Gastrocnemius medialis (tissue), 4 donors: ENCODE measurements at regions not wholly inside any gene's neighbourhood (a gene's known extent, or its start where the extent isn't known, plus 50 kb on each side); places are given as distances from the start of the nearest gene placed in this dataset.

Experiments
- ATAC-seq, 2 donors: fragments of 150-250 bp; one replicate each; pipeline ENCODE4 v1.9.1; 2016
- DNase-seq, 2 donors: peaks; one replicate each; pipeline ENCODE4 v3.0.0-alpha.2; 2019
- H3K27ac ChIP-seq, 4 donors: fragments of 200-600 bp; sonication (generic); 1 replicate in 1 of 4; 2 replicates in 3 of 4; pipeline ENCODE4 v1.5.1; 2016 to 2018; ENCODE audit warnings: mild to moderate bottlenecking in 2 of 4, moderate library complexity in 1 of 4
- H3K27me3 ChIP-seq, 3 donors: fragments of 200-600 bp; sonication (generic) in 2 of 3; 1 replicate in 1 of 3; 2 replicates in 2 of 3; pipeline versions ENCODE4 v1.5.1 to v1.6.0; 2016 to 2019; ENCODE audit warnings: mild to moderate bottlenecking in 1 of 3, moderate library complexity in 1 of 3
- H3K36me3 ChIP-seq, 2 donors: fragments of 200-600 bp; sonication (generic) in 1 of 2; one replicate each; pipeline ENCODE4 v1.5.1; 2017 to 2018
- H3K4me1 ChIP-seq, 2 donors: fragments of 200-600 bp; sonication (generic) in 1 of 2; one replicate each; pipeline ENCODE4 v1.5.1; 2016 to 2017; ENCODE audit warnings: mild to moderate bottlenecking in 2 of 2
- H3K4me3 ChIP-seq, 4 donors: fragments of 200-600 bp; sonication (generic) in 3 of 4; 1 replicate in 1 of 4; 2 replicates in 3 of 4; pipeline ENCODE4 v1.5.1; 2016 to 2019; ENCODE audit warnings: mild to moderate bottlenecking in 2 of 4
- H3K9me3 ChIP-seq, 3 donors: fragments of 200-600 bp; sonication (generic) in 2 of 3; 1 replicate in 1 of 3; 2 replicates in 2 of 3; pipeline ENCODE4 v1.5.1; 2016 to 2019
- CTCF ChIP-seq, 5 experiments: fragments of 450-650 bp in 3 of 5; fragments of 200-600 bp in 2 of 5; sonication (generic) in 2 of 5; IDR thresholded peaks in 4 of 5; conservative IDR thresholded peaks in 1 of 5; 1 replicate in 4 of 5; 2 replicates in 1 of 5; pipeline ENCODE4 v1.5.1; 2016 to 2019; ENCODE audit warnings: antibody characterized with exemption in 5 of 5, mild to moderate bottlenecking in 3 of 5, moderate library complexity in 3 of 5
- POLR2A ChIP-seq, 2 donors: fragments of 450-650 bp; IDR thresholded peaks; one replicate each; pipeline ENCODE4 v1.6.1; 2017; ENCODE audit warnings: antibody characterized with exemption in 2 of 2, mild to moderate bottlenecking in 2 of 2, moderate library complexity in 2 of 2
- in situ Hi-C, 4 donors: fragments of 200-750 bp; cut with MboI; loops; one replicate each; pipeline versions ENCODE4 v1.15.0 to v1.8.0; 2017; ENCODE audit warnings: low sequenced_read_pairs in 4 of 4
- intact Hi-C: fragments of 100-400 bp; cut with DNase I; formaldehyde crosslinking; loops from one replicate; pipeline ENCODE4 v1.15.1; 2023; ENCODE audit warnings: low total_unique reads

- Histone ChIP-seq H3K4me3 (peak overlapping the region; percentile 21 to 48 (median 24)), H3K9me3 (no peaks in the 10 kb centered on the region), H3K27ac (peak overlapping the region in 2 of 4 donors; percentile 2 to 22), H3K27me3 (no peaks in the 10 kb centered on the region), H3K36me3 (no peaks in the 10 kb centered on the region), H3K4me1 (peaks cover 15 to 23% of the 10 kb centered on the region in 2 donors)
- ATAC-seq, result peak; percentile 73 to 79
- in situ Hi-C loops (no loop called here), intact Hi-C loops (no loop called here)
- no peak for TF ChIP-seq POLR2A (IDR thresholded peaks at IDR 0.05)
- no peak for TF ChIP-seq CTCF (IDR thresholded peaks at IDR 0.05 in 4 of 5, conservative IDR thresholded peaks at IDR 0.05 in 1 of 5)
- peak in 1 of 2 donors; percentile 21 for DNase-seq
Measured at GRCh38 chr10:30219971-30220751, 128.9 kb downstream of the MTPAP start.

- peaks cover 18 to 26% of the 10 kb centered on the region in 2 donors for H3K4me1 ChIP-seq
- intact Hi-C loops (no loop called here), in situ Hi-C loops (no loop called here)
- no peaks in the 10 kb centered on the region for H3K36me3 ChIP-seq
- H3K27me3 ChIP-seq, result no peaks in the 10 kb centered on the region
- no peak for TF ChIP-seq POLR2A (IDR thresholded peaks at IDR 0.05)
- DNase-seq, result no peak
- no peak for ATAC-seq
- H3K9me3 ChIP-seq, result no peaks in the 10 kb centered on the region
- no peak overlapping the region for H3K4me3 ChIP-seq
- no peak overlapping the region for H3K27ac ChIP-seq
Measured at GRCh38 chr10:30216821-30217220, 132.3 kb downstream of the MTPAP start.

GRCh38 chr10:30215623-30216022 is 133.5 kb downstream of the MTPAP start:
- no peaks in the 10 kb centered on the region for H3K9me3 ChIP-seq
- H3K27ac ChIP-seq, result peak overlapping the region in 3 of 4 donors; percentile 2 to 53 (median 11)
- intact Hi-C loops (no loop called here), in situ Hi-C loops (no loop called here)
- no peaks in the 10 kb centered on the region for H3K36me3 ChIP-seq
- H3K4me3 ChIP-seq, result peak overlapping the region in 1 of 4 donors; percentile 20
- H3K27me3 ChIP-seq, result no peaks in the 10 kb centered on the region
- TF ChIP-seq POLR2A (IDR thresholded peaks at IDR 0.05) (no peak), CTCF (IDR thresholded peaks at IDR 0.05 in 4 of 5, conservative IDR thresholded peaks at IDR 0.05 in 1 of 5) (no peak)
- DNase-seq (no peak), ATAC-seq (peak in 1 of 2 donors; percentile 23)
- H3K4me1 ChIP-seq, result peaks cover 18 to 24% of the 10 kb centered on the region in 2 donors

GRCh38 chr10:30215141-30215540 is 133.9 kb downstream of the MTPAP start:
- intact Hi-C loops (no loop called here), in situ Hi-C loops (no loop called here)
- Histone ChIP-seq H3K9me3 (no peaks in the 10 kb centered on the region), H3K36me3 (no peaks in the 10 kb centered on the region), H3K4me3 (peak overlapping the region in 1 of 4 donors; percentile 20), H3K4me1 (peaks cover 16 to 20% of the 10 kb centered on the region in 2 donors), H3K27ac (peak overlapping the region in 2 of 4 donors; percentile 11 to 53), H3K27me3 (no peaks in the 10 kb centered on the region)
- no peak for ATAC-seq
- TF ChIP-seq CTCF (IDR thresholded peaks at IDR 0.05 in 4 of 5, conservative IDR thresholded peaks at IDR 0.05 in 1 of 5), result no peak
- TF ChIP-seq POLR2A (IDR thresholded peaks at IDR 0.05), result no peak
- DNase-seq, result no peak

- Histone ChIP-seq H3K27me3 (no peaks in the 10 kb centered on the region), H3K9me3 (no peaks in the 10 kb centered on the region), H3K36me3 (no peaks in the 10 kb centered on the region), H3K4me1 (peaks cover 5% of the 10 kb centered on the region in 2 donors), H3K4me3 (no peak overlapping the region), H3K27ac (no peak overlapping the region)
- TF ChIP-seq CTCF (IDR thresholded peaks at IDR 0.05 in 4 of 5, conservative IDR thresholded peaks at IDR 0.05 in 1 of 5) (no peak), POLR2A (IDR thresholded peaks at IDR 0.05) (no peak)
- intact Hi-C loops (no loop called here), in situ Hi-C loops (no loop called here)
- no peak for ATAC-seq
- DNase-seq, result no peak
Measured at GRCh38 chr10:30210296-30210695, 138.8 kb downstream of the MTPAP start.
